ENCODE measurements at regions not wholly inside any gene's neighbourhood (a gene's known extent, or its start where the extent isn't known, plus 50 kb on each side); places are given as distances from the start of the nearest gene placed in this dataset.
A peak's percentile ranks its signal among the peaks of the same experiment; 100 is the strongest.
"Not testable (repeated sequence)": the region's sequence is repeated elsewhere in the genome, so short reads cannot be mapped to it uniquely, and the experiment has no call there.

- peak; percentile 78 for DNase-seq
Measured at GRCh38 chr13:24618011-24618955, 61.9 kb upstream of the ATP12A start.

GRCh38 chr13:24619282-24619681, 60.9 kb upstream of the ATP12A start:
- DNase-seq, result no peak

GRCh38 chr13:24622481-24623148, 57.6 kb upstream of the ATP12A start:
- DNase-seq, result not testable (repeated sequence)

GRCh38 chr13:24623149-24623665, 57.0 kb upstream of the ATP12A start:
- DNase-seq, result no peak

- no peak for DNase-seq
Measured at GRCh38 chr13:24624363-24624762, 55.8 kb upstream of the ATP12A start.

- no peak for DNase-seq
Measured at GRCh38 chr13:24624801-24625231, 55.4 kb upstream of the ATP12A start.

- peak; percentile 30 for DNase-seq
Measured at GRCh38 chr13:24625331-24625731, 54.9 kb upstream of the ATP12A start.

GRCh38 chr13:24625870-24626849, 54.0 kb upstream of the ATP12A start:
- peak; percentile 42 for DNase-seq

- no peak for DNase-seq
Measured at GRCh38 chr13:24627090-24627714, 53.0 kb upstream of the ATP12A start.

GRCh38 chr13:24627946-24628345, 52.3 kb upstream of the ATP12A start:
- DNase-seq, result no peak

- no peak for DNase-seq
Measured at GRCh38 chr13:24629320-24629719, 50.9 kb upstream of the ATP12A start.

GRCh38 chr13:24630121-24630520, 50.1 kb upstream of the ATP12A start:
- DNase-seq, result no peak
